ENCODE measurements at regions not wholly inside any gene's neighbourhood (a gene's known extent, or its start where the extent isn't known, plus 50 kb on each side); places are given as distances from the start of the nearest gene placed in this dataset.

DNA sequence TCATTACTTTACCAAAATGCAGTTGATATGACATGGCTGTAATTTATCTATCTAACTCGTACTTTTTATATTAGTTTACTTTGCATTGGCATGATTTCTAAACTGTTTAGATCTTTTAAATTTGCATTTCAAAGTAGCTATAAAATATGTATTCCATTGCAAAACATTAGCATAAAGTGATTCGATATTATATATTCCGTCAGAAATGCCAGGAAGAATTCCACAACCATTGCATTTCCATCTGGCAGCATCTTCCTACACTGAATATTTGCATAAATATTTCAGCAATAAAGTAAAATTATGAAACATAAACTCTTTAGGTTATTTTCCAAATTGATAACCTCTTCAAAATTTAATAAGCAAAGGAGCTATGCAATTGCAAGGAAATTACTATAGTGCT lies 546.6 kb downstream of the MFSD1 start:
- TF ChIP-seq EZH2 (IDR thresholded peaks at IDR 0.05; ENCODE audit: low read length, missing control alignments): no peak
- TF ChIP-seq, protein P1, sequence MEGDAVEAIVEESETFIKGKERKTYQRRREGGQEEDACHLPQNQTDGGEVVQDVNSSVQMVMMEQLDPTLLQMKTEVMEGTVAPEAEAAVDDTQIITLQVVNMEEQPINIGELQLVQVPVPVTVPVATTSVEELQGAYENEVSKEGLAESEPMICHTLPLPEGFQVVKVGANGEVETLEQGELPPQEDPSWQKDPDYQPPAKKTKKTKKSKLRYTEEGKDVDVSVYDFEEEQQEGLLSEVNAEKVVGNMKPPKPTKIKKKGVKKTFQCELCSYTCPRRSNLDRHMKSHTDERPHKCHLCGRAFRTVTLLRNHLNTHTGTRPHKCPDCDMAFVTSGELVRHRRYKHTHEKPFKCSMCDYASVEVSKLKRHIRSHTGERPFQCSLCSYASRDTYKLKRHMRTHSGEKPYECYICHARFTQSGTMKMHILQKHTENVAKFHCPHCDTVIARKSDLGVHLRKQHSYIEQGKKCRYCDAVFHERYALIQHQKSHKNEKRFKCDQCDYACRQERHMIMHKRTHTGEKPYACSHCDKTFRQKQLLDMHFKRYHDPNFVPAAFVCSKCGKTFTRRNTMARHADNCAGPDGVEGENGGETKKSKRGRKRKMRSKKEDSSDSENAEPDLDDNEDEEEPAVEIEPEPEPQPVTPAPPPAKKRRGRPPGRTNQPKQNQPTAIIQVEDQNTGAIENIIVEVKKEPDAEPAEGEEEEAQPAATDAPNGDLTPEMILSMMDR (conservative IDR thresholded peaks at IDR 0.05 in 1 of 2, IDR thresholded peaks at IDR 0.05 in 1 of 2; ENCODE audit: low read depth in 1 of 2, low read length in 2 of 2): no peak
